ENCODE measurements at regions not wholly inside any gene's neighbourhood (a gene's known extent, or its start where the extent isn't known, plus 50 kb on each side); places are given as distances from the start of the nearest gene placed in this dataset.

DNA sequence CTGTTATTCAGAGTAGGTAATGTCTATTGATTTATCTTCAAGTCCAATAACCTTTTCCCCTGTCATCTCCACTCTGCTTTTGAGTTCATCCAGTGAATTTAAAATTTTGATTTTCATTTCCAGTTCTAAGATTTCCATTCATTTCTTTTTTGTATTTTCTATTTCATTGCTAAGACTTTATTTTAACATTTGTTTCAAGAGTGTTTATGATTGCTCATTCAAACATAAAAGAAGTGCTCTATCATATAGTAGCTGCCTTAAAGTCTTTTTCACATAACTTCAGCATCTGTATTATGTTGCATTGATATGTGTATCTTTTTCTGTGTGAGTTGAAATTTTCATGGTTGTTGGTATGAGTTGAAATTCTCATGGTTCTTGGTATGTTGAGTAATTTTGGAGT is 341.6 kb downstream of the SOX4 start:
- TF ChIP-seq CTCF (conservative IDR thresholded peaks at IDR 0.05; ENCODE audit: low read length) (no peak), EZH2phosphoT487 (IDR thresholded peaks at IDR 0.05; ENCODE audit: borderline replicate concordance) (no peak)

Measured in Loucy (cell line).